ENCODE measurements at regions not wholly inside any gene's neighbourhood (a gene's known extent, or its start where the extent isn't known, plus 50 kb on each side); places are given as distances from the start of the nearest gene placed in this dataset.

- no peak overlapping the region for H3K27ac ChIP-seq
- 77 to 80% methylated on average over 11 of the region's 11 CpGs for WGBS, 2 donors
- no peaks in the 10 kb centered on the region for H3K36me3 ChIP-seq
- no peak overlapping the region for H3K4me3 ChIP-seq
- no peaks in the 10 kb centered on the region for H3K4me1 ChIP-seq
- ATAC-seq (ENCODE audit: low FRiP score in 2 of 2) = no peak
- no peaks in the 10 kb centered on the region for H3K27me3 ChIP-seq
- no peak for DNase-seq
- TF ChIP-seq EP300 (IDR thresholded peaks at IDR 0.05) = no peak
- TF ChIP-seq CTCF (IDR thresholded peaks at IDR 0.05) = no peak
- TF ChIP-seq POLR2A (IDR thresholded peaks at IDR 0.05) = no peak
- no peak for TF ChIP-seq POLR2AphosphoS5 (IDR thresholded peaks at IDR 0.05)
- H3K9me3 ChIP-seq = no peaks in the 10 kb centered on the region
These were observed 386.0 kb upstream of the ARID1B start for GRCh38 chr6:156391061-156391672.

GRCh38 chr6:156390621-156391020, 386.6 kb upstream of the ARID1B start:
- ATAC-seq (ENCODE audit: low FRiP score in 2 of 2) (no peak), DNase-seq (no peak)
- Histone ChIP-seq H3K36me3 (no peaks in the 10 kb centered on the region), H3K9me3 (no peaks in the 10 kb centered on the region), H3K4me3 (no peak overlapping the region), H3K4me1 (no peaks in the 10 kb centered on the region), H3K27ac (no peak overlapping the region), H3K27me3 (no peaks in the 10 kb centered on the region)
- WGBS, 2 donors = 92 to 95% methylated on average over 3 of the region's 3 CpGs
- TF ChIP-seq EP300 (IDR thresholded peaks at IDR 0.05) = no peak
- no peak for TF ChIP-seq POLR2A (IDR thresholded peaks at IDR 0.05)

DNA sequence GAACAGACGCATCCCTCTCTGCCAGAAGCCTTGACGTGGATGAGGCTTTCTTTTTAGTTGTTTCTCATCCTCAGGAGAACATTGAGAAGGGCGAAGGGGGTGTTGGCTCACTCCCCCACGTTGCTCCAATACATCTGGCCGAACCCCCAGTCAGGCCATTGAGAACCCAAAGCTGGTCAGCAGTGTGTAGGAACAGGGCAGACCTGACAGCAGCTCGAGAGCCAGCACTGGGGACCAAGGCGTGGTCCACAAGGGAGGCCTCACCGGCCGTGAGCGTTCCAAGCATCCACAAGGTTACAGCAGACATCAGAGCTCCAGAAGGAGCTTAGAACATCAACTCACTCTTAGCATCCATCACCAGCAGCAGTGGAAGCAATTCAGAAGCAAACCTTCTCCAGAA, 387.9 kb upstream of the ARID1B start:
- DNase-seq = peak in 1 of 2 donors; percentile 17
- WGBS, 2 donors = 92 to 95% methylated on average over 4 to 10 of the region's 10 CpGs
- ATAC-seq (ENCODE audit: low FRiP score in 2 of 2) = no peak
- H3K4me3 ChIP-seq = no peak overlapping the region
- H3K27ac ChIP-seq = no peak overlapping the region
- no peaks in the 10 kb centered on the region for H3K36me3 ChIP-seq
- H3K4me1 ChIP-seq = no peaks in the 10 kb centered on the region
- no peaks in the 10 kb centered on the region for H3K27me3 ChIP-seq
- TF ChIP-seq POLR2AphosphoS5 (IDR thresholded peaks at IDR 0.05) (no peak), EP300 (IDR thresholded peaks at IDR 0.05) (no peak), POLR2A (IDR thresholded peaks at IDR 0.05) (no peak), CTCF (IDR thresholded peaks at IDR 0.05) (no peak)
- H3K9me3 ChIP-seq = no peaks in the 10 kb centered on the region

GRCh38 chr6:156387472-156387871, 389.7 kb upstream of the ARID1B start:
- H3K36me3 ChIP-seq = no peaks in the 10 kb centered on the region
- no peak for ATAC-seq (ENCODE audit: low FRiP score in 2 of 2)
- no peak overlapping the region for H3K27ac ChIP-seq
- no peak for DNase-seq
- H3K27me3 ChIP-seq = no peaks in the 10 kb centered on the region
- WGBS, 2 donors = 89 to 91% methylated on average over 4 of the region's 4 CpGs
- no peak for TF ChIP-seq EP300 (IDR thresholded peaks at IDR 0.05)
- no peak for TF ChIP-seq POLR2AphosphoS5 (IDR thresholded peaks at IDR 0.05)
- no peak for TF ChIP-seq POLR2A (IDR thresholded peaks at IDR 0.05)
- no peak for TF ChIP-seq CTCF (IDR thresholded peaks at IDR 0.05)
- H3K4me1 ChIP-seq = no peaks in the 10 kb centered on the region
- H3K4me3 ChIP-seq = no peak overlapping the region
- no peaks in the 10 kb centered on the region for H3K9me3 ChIP-seq

DNA sequence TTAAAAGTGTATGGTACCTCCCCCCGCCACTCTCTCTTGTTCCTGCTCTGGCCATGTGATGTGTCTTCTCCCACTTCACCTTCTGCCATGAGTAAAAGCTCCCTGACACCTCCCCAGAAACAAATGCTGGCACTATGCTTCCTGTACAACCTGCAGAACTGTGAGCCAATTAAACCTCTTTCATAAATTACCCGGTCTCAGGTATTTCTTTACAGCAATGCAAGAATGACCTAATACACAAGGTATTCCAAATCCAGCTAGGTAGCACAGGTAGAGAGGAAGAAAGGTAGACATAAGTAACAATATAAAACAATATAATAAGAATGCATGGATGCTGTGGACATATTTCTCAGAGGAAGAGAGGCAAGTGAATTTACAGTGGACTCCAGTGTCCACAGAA, 394.1 kb upstream of the ARID1B start:
- ATAC-seq (ENCODE audit: low FRiP score in 2 of 2) = no peak
- TF ChIP-seq CTCF (IDR thresholded peaks at IDR 0.05) = no peak
- no peak for TF ChIP-seq EP300 (IDR thresholded peaks at IDR 0.05)
- no peak for TF ChIP-seq POLR2A (IDR thresholded peaks at IDR 0.05)
- no peak for TF ChIP-seq POLR2AphosphoS5 (IDR thresholded peaks at IDR 0.05)
- no peaks in the 10 kb centered on the region for H3K9me3 ChIP-seq
- 89 to 93% methylated on average over 2 of the region's 2 CpGs for WGBS, 2 donors
- H3K27me3 ChIP-seq = no peaks in the 10 kb centered on the region
- H3K4me3 ChIP-seq = no peak overlapping the region
- no peak for DNase-seq
- H3K4me1 ChIP-seq = no peaks in the 10 kb centered on the region
- H3K36me3 ChIP-seq = no peaks in the 10 kb centered on the region
- no peak overlapping the region for H3K27ac ChIP-seq

Data from upper lobe of left lung (tissue), 6 donors.